Activated effector memory CD4-positive, alpha-beta T cell treated with anti-CD3 and anti-CD28 coated beads, Interleukin-2, amount 50 U/mL, for 16 hours (primary cell): ENCODE measurements at regions not wholly inside any gene's neighbourhood (a gene's known extent, or its start where the extent isn't known, plus 50 kb on each side); places are given as distances from the start of the nearest gene placed in this dataset.
"Not testable (repeated sequence)": the region's sequence is repeated elsewhere in the genome, so short reads cannot be mapped to it uniquely, and the experiment has no call there.

Experiments
- DNase-seq: peaks from one replicate; pipeline ENCODE4 v3.0.0-alpha.2; 2020

DNA sequence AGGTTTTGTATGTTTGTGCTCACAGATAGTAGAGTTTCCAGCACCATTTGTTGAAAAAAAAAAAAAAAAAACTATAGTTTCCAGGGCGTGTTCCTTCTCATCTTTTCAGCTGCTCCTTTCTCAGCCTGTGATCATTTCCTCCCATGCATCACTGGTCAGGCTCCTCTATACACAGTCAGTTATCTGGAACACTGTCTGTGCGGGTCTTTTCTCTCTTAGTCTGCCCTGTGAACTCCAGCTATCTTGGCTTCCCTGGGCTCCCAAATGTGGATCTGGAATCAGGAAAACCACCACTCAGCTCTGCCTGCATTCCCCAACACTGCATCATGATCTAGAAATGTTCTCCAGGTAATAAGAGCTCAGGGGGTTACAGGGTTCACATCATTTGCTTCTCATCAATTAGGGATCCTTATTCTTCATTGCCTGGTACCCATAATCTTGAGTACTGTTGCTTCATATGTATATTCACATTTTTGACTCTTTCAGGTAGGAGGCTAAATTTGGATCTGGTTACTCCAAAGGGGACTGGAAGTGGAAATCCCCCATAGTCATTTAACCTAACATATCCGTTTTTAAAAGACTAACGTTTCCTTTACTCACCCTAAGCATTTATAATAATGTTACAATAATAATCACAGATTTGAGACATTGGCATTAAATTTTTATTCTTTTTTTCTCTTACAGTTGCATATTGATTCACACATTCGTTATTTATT is 221.8 kb upstream of the KLF3 start:
- DNase-seq = no peak

DNA sequence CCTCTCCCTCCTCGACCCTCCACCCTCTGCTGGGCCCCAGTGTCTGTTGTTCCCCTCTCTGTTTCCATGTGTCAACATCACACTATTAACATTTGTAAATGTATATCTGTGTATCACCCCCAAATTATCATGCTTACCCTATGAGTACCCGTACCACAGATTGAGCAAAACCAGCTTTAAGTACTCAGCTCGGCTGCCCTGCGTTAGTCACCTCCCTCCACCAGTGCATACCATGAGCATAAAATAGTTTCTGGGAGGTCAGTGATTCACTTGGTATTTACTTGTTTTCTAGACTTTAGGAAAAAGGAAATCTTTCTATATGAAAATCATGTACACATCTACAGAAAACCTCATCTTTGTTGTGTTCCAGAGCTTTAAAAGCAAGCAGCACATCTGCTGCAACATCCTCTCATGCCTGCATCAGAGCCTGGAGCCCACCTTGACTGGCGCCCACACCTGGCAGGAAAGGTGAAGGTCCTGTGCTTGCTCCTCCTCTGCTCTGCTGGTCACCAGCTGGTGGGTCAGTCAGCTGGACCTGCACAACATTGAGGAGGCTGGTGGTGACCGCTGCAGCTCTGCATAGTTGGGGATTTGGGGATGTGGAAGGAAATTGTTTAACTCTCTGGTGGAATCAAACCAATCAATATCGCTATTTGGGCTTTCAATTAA is 214.4 kb upstream of the KLF3 start:
- no peak for DNase-seq

DNA sequence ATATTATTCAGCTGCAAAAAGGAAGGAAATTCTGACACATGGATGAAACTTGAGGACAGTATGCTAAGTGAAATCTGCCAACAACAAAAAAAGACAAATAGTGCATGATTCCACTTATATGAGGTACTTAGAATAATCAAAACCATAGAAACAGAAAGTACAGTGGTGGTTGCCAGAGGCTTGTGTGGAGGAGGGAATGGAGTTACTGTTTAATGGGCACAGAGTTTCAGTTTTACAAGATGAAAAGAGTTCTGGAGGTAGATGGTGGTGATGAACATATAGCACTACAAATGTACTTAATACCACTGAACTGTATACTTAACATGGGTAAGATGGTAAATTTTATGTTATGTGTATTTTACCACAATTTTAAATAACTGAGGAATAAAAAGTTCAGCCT is 212.0 kb upstream of the KLF3 start:
- no peak for DNase-seq

DNA sequence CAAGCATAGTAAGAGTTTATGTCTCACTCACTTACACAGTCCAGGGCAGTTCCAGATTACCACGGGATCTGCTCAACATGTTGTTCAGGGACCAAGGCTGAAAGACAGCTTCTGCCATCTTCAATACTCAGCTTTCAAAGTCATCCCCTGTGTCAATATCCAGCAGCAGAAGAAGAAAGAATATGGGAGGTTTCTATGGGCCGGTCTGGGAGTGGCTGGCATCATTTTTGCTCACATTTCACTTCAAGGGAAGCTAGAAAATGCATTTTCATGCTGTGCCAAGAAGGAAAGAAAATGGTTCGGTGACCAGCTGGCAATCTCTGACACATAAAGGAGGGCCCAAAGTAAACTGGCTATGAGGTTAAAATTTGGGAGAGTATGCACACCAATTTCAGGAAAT is 211.5 kb upstream of the KLF3 start:
- DNase-seq = no peak

DNA sequence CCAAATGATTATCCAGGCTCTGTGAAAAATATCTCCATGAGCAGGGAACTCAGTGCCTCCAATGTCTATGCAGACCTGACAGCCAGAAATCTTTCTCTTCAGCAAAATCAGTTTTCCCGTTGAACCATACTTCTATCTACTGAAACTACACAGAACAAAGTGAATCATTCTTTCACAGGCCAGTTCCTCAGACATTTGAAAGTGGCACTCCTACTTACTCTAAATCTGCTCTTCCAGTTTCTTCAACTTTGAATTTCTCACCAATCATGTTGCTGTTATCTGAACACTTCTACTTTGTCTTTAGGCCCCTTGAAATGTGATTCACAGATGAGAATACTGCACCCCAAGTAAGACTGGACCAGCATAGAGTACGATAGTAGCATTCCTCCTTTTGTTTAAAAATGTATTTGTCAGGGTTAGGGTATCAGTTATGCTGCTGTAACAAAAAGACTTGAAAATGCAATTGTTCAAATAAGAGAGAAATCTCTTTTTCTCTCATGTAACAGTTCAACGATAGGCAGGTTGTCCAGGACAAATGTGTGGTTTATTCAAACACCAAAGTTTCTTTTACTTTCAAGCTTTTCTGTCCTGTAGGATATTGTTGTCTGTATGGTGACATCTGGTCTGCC is 210.6 kb upstream of the KLF3 start:
- no peak for DNase-seq

DNA sequence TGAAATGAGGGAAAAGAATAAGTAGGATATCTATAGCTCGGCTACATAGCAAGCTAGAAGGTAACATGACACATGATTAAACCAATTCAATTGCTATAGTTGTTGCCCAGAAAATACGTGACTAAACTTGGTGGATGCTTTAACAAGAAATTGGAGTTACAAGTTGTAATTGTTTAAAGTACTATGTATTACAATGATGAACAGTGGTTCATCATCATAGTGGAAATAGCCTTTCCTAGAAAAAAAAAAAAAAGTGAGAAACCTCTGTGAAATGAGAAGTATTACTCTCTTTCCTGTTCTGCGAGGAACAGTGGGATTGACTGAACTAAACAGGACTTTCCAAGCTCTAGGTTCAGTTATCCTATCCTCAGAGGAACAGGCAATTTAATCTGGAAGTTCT is 209.7 kb upstream of the KLF3 start:
- DNase-seq = no peak

DNA sequence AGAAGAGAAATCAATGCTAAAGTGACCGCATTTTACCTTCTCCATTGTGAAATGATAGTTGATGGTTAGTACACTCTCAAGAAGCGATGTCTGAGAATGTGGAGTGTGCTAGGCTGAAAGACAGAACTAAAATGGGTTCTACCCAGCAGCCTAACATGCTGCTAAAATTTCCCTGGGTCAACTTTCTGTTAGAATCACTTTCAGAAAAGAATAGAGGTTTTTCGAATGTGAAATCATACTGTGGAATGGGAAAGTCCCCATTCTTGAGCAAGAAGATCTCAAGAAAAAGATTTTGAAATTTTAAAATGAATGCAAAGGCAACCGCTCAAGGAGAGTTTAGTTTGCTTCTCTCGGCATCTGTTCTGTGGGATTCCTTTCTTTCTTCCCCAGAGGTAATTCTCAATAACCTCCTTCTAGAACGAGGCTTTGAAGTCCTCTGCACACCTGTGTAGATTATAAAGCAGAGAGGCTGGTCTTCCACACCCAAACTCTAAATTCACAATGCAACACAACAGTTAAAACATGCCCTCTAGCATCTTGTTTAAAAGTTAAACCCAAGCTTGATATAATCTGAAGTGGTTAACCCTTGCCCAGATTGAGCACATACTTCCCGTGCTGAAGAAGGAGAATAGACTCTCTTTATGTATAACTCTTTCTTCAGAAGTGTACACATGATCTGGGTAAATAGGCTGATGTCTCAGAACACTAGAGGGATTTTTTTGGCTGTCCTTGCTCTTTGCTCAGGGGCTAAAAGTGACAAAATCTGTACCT is 208.7 kb upstream of the KLF3 start:
- no peak for DNase-seq

DNA sequence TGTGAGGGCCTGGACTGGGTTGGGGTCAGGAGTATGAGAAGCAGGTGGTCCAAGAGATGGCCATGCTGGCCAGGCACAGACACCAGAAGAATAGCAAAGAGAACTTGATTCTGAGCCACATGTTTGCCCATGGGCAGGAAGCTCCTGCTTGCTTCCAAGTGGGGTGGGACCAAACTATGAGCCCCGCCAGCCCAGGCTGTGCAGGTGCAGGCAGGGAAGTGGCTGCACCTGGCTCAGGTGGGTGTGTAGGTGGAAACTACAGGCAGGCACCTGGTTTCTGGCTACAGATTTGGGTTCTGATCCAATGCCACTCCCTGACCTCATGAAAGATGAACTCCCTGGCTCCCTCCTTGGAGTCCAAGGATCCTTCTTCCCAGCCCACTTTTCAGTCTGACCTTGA is 207.9 kb upstream of the KLF3 start:
- no peak for DNase-seq

DNA sequence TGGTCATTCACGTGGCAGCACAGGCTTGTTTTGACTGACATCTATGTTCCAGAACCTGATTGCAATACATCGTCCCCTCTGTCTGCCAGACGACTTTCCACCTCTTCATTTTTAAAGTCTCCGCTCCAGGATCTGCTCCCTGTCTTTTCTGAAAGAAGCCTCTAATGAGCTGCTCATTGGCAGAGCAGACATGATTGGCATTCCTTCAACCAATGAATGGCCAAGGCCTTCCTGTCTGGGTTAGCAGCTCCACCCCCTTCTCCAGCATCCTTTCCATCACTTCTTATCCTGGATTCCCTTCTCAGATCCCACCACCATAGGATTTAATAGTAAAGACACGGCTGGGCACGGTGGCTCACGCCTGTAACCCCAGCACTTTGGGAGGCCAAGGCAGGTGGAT is 202.7 kb upstream of the KLF3 start:
- DNase-seq = no peak

DNA sequence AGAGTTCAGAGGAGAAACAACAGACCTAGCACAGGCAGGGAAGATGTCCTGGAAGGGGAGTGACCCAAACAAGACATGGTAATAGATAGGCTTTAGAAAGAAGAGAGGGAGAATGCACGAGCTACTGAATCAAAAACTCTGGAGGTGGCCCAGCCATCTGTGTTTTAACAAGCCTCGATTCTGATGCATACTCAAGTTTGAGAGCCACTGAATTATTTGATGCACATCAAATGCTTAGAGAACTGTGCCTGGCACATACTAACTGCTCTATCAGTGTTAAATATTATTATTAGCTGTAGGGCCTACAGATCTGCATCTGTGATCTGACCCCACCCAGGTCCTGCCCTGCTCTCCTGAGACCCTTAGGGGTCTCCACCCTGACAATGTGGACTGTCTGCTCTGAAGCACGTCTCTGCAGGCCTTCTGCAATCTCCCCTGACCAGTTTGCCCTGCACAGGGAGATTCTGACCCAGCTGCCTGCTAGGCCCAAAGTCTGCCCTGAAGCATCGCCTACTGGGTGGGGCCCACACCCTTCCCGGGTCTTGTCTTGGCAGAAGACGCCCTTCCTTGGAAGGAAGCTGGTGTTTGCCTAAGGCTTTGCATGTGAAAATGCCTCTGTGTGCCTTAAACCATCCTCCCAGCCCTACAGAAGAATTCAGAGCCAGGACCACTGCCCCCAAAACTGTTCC is 201.5 kb upstream of the KLF3 start:
- no peak for DNase-seq

DNA sequence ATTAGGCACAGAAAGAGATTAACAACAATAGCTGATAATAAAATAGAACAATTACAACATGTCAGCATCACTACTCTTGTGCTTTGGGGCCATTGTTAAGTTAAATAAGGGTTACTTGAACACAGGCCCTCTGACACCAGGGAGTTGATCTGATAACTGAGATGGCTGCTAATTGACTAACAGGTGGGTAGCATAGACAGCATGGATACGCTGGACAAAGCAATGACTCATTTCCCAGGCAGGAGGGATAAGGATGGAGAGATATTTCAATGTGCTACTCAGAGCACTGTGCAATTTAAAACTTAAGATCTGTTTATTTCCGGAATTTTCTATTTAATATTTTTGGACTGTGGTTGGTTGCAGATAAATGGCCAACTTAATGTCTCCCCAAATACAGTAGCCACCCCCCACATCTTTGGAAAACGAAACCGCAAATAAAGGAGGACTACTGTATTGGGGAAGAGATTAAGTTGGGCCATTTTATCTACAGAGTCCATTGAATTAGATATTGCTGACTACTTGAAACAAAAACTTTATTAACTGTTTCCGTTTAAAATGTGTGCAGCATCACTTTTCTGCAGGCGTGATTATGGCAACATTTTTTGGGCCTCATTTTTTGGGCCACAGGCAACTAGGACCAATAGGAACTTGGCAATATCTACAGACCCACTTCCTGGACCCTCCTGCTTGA is 200.6 kb upstream of the KLF3 start:
- DNase-seq = no peak

DNA sequence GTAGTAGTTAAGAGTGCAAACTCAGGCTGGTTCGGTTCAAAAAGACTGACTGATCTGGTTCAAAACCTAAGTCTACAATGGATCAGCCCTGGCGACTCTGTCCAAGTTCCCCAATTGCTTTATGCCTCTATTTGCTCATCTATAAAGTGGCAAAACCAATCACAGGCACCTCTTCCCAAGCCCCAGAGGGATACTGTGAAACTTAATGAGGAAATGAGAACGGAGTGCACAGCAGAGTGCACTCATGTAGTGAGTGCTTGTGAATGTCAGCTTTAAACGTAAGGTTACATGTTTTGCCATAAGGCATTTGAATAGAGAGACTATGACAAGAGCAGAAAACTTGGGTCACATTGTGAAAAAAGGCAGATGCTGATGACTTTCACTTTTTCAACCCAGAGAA is 199.7 kb upstream of the KLF3 start:
- no peak for DNase-seq

DNA sequence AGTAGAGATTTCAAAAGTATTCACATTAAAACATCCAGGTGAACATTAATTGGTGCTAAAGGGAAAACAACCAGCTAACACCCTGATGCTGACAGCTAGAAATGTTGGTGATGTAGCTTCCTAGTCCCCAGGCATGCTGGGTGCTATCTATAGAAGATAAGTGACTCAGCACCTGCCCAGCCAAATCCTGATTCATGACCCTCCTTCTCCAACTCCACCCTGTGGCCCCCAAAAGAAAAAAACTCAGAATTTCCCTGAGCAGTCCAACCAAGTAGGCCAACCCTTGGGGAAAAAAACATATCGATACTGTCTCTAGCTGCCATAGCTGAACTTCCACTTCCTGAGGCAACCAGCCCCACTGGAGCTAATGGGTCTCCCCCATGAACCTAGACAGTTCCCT is 197.6 kb upstream of the KLF3 start:
- DNase-seq = no peak

DNA sequence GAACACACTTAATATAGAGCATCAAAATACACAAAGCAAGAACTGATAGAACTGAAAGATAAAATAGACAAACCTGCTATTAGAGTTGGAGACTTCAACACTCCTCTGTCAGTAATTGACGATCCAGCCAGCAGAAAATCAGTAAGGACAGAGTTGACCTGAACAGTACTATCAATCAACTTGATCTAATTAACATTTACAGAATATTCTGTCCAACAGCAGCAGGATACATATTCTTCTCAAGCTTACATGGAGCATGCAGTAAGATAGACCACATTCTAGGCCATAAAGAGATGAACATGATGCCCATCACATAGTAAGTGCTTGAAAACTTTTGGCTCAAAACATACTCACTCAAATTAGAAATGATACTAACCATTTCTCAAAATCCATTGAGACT is 196.7 kb upstream of the KLF3 start:
- no peak for DNase-seq

DNA sequence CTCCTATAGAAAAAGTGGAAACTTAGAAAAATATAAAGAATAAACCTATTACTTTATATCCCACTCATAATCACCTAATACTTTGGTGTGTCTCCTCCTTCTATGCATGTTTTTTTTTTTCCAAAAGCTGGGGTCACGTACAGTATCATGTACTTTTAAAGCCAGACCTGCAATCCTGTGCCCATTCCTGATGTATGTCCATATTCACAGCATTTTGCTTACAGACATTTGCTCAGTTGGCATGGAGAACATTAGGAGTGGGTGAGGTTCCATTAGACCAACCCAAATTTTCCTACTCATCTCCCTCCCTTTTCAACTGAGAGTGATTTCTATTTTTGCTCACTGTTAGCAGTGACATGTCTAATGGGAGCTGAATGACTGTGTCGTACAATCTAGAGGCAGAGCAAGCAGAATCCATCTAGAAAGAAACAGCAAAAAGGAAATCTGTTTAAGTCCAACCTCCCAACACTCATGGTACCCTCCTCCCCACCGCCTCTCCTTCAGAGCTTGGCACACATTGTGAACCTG is 195.6 kb upstream of the KLF3 start:
- DNase-seq = no peak

DNA sequence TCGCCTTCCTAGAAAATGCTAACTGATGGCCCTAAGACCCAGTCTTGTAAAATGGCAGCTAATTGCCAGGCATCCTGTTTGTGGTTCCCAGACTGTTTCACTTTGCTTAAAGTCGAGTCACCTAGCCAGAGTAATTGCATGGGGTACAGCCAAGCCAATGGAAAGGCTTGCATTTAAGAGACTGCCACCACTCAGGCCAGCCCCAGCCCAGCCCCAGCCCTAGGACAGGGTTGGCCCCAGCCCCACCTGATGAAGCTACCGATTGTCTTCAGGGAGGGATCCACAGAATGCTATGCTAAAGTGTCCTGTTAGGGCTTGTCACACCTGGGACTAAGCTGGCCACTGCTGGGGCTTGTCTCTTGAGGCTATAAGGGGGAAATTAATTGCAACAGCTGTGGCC is 194.6 kb upstream of the KLF3 start:
- DNase-seq = no peak

DNA sequence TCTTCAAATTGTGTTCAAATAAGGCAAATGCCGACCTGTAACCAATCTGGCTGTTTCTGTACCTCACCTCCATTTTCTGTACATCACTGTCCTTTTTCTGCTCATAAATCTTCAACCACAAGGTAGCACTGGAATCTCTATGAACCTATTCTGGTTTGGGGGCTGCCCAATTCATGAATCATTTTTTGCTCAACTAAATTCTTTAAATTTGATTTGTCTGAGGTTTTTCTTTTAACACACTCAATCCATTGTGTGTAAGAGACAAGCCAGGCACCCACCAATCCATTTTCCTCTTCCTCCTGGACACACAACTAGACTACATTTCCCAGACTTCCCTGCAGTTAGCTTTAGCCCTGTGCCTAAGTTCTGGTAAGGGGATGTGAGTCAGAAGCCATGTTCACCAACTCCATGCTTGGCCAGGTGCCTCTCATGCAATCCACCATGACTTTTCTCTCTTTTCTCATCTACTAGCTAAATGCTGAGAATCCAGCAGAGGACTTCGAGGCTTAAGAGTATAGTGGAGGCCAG is 193.2 kb upstream of the KLF3 start:
- DNase-seq = no peak

DNA sequence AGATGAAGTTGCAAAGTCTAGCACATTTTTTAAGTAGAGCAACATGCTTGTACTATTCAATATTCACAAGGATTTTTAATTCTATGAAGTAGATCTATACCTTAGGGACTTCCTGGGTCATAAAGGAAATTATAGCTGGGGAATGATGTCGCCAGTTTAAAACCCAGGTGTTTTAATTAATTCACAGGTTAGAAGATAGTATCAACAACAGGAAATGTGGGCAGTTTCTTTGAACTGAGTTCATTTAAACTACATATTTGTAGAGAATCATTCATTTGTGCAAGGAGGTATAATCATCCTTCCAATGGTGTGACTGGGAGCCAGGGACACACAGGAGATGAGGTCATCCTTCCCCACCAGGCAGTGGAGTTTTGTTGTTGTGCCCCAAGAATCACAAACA is 181.3 kb upstream of the KLF3 start:
- DNase-seq = no peak

DNA sequence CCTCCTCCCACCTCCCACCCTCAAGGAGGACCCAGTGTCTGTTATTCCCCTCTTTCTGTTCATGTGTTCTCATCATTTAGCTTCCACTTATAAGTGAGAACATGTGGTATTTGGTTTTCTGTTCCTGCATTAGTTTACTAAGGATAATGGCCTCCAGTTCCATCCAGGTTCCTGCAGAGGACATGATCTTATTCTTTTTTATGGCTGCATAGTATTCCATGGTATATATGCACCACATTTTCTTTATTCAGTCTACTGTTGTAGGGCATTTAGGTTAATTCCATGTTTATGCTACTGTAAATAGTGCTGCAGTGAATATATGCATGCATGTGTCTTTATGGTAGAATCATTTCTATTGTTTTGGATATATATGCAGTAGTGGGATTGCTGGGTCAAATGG is 180.4 kb upstream of the KLF3 start:
- not testable (repeated sequence) for DNase-seq

DNA sequence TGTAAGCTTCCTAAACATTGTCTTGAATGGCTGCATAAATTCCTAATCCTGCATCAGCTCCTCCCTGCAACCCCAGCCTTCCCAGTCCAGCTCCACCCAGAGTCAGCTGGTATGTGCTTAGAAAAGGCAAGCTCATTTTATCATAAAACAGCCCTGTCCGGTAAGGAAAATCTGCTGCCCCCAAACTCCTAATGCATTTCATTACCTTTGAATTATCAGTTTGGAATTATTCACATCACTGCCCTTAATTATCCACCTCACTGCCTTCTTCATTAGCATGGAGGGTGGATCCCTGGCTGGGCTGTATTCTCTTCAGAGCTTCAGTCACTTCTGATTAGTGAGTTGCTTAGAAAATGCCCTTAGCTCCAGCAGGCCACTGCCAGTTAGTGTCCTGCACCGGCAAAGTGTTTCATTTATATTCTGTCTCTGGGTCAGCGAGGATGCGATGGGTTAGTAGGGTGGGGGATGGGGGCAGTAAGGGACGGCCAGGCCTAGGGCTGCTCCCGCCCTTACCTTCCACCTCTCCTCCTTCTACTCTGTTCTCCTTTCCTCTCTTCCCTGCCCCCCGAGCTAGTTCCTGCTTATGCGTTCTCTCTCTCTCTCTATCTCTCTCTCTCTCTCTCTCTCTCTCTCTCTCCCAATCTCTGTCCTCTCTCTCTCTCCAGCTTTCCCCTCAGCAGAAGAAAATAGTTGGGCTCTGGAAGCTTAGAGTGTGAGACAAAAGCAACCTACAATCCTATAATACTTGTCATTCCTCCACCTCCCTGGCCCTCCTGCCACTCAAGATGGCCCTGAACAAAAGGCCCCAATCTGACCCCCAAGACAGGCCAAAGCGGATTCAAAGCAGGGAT is 174.8 kb upstream of the KLF3 start:
- no peak for DNase-seq
